ENCODE measurements at regions not wholly inside any gene's neighbourhood (a gene's known extent, or its start where the extent isn't known, plus 50 kb on each side); places are given as distances from the start of the nearest gene placed in this dataset.

GRCh38 chr20:63127700-63128364 lies 88.1 kb downstream of the YTHDF1 start:
- no peak for DNase-seq (ENCODE audit: low read depth)
- no peak overlapping the region for H3K4me3 ChIP-seq (ENCODE audit: low read depth, low read length)
- TF ChIP-seq CTCF (conservative IDR thresholded peaks at IDR 0.05; ENCODE audit: low read depth, low read length): no peak

GRCh38 chr20:63126876-63127699 lies 88.8 kb downstream of the YTHDF1 start:
- TF ChIP-seq CTCF (conservative IDR thresholded peaks at IDR 0.05; ENCODE audit: low read depth, low read length): no peak
- no peak overlapping the region for H3K4me3 ChIP-seq (ENCODE audit: low read depth, low read length)
- DNase-seq (ENCODE audit: low read depth): no peak

GRCh38 chr20:63125838-63126601 lies 89.9 kb downstream of the YTHDF1 start:
- TF ChIP-seq CTCF (conservative IDR thresholded peaks at IDR 0.05; ENCODE audit: low read depth, low read length): no peak
- DNase-seq (ENCODE audit: low read depth): no peak

GRCh38 chr20:63125581-63125837 lies 90.4 kb downstream of the YTHDF1 start:
- TF ChIP-seq CTCF (conservative IDR thresholded peaks at IDR 0.05; ENCODE audit: low read depth, low read length): no peak
- DNase-seq (ENCODE audit: low read depth): no peak
- no peak overlapping the region for H3K4me3 ChIP-seq (ENCODE audit: low read depth, low read length)

More at GRCh38 chr20:63125838-63126601, 89.9 kb downstream of the YTHDF1 start:
- no peak overlapping the region for H3K4me3 ChIP-seq (ENCODE audit: low read depth, low read length)

- DNase-seq (ENCODE audit: low read depth): no peak
- no peak overlapping the region for H3K4me3 ChIP-seq (ENCODE audit: low read depth, low read length)
- no peak for TF ChIP-seq CTCF (conservative IDR thresholded peaks at IDR 0.05; ENCODE audit: low read depth, low read length)
Observed at GRCh38 chr20:63124782-63125580, 91.0 kb downstream of the YTHDF1 start.

GRCh38 chr20:63124092-63124781 lies 91.7 kb downstream of the YTHDF1 start:
- no peak overlapping the region for H3K4me3 ChIP-seq (ENCODE audit: low read depth, low read length)
- no peak for DNase-seq (ENCODE audit: low read depth)
- no peak for TF ChIP-seq CTCF (conservative IDR thresholded peaks at IDR 0.05; ENCODE audit: low read depth, low read length)
